Parathyroid adenoma (tissue), 2 donors: ENCODE measurements at regions not wholly inside any gene's neighbourhood (a gene's known extent, or its start where the extent isn't known, plus 50 kb on each side); places are given as distances from the start of the nearest gene placed in this dataset.
"Not testable (repeated sequence)": the region's sequence is repeated elsewhere in the genome, so short reads cannot be mapped to it uniquely, and the experiment has no call there.

Experiments
- H2AFZ ChIP-seq: fragments of 300-600 bp; sonication (generic); one replicate; pipeline ENCODE4 v1.7.0; 2017; ENCODE audit warnings: antibody characterized with exemption, mild to moderate bottlenecking
- H3K27ac ChIP-seq: fragments of 300-600 bp; sonication (generic); one replicate; pipeline ENCODE4 v1.7.0; 2017
- H3K27me3 ChIP-seq: fragments of 300-600 bp; sonication (generic); one replicate; pipeline ENCODE4 v1.7.0; 2017; ENCODE audit warnings: low read length; ENCODE audit not compliant: control insufficient read depth, insufficient read depth
- H3K36me3 ChIP-seq: fragments of 300-600 bp; sonication (generic); one replicate; pipeline ENCODE4 v1.7.0; 2017; ENCODE audit warnings: low read length; ENCODE audit not compliant: control insufficient read depth, insufficient read depth
- H3K4me1 ChIP-seq: fragments of 300-600 bp; sonication (generic); one replicate; pipeline ENCODE4 v1.7.0; 2017; ENCODE audit warnings: control low read depth
- H3K4me2 ChIP-seq: fragments of 300-600 bp; sonication (generic); one replicate; pipeline ENCODE4 v1.7.0; 2017; ENCODE audit warnings: low read length
- H3K4me3 ChIP-seq: fragments of 300-600 bp; sonication (generic); one replicate; pipeline ENCODE4 v1.7.0; 2017; ENCODE audit warnings: low read depth, low read length
- H3K79me2 ChIP-seq: fragments of 300-600 bp; sonication (generic); one replicate; pipeline ENCODE4 v1.7.0; 2017; ENCODE audit warnings: control low read depth
- H3K9ac ChIP-seq: fragments of 300-600 bp; sonication (generic); one replicate; pipeline ENCODE4 v1.7.0; 2017; ENCODE audit warnings: mild to moderate bottlenecking
- H3K9me3 ChIP-seq: fragments of 300-600 bp; sonication (generic); one replicate; pipeline ENCODE4 v1.7.0; 2017; ENCODE audit warnings: low read length; ENCODE audit not compliant: control insufficient read depth
- CTCF ChIP-seq: fragments of 300-600 bp; sonication (generic); IDR thresholded peaks from one replicate; pipeline ENCODE4 v1.7.0; 2017; ENCODE audit warnings: antibody characterized with exemption, mild to moderate bottlenecking
- donor health status: primary hyperparathyroidism.

GRCh38 chrX:55841962-55842752 is 124.6 kb downstream of the RRAGB start:
- H2AFZ ChIP-seq = no peak overlapping the region
- no peak for TF ChIP-seq CTCF
- no peak overlapping the region for H3K4me3 ChIP-seq
- no peak overlapping the region for H3K4me2 ChIP-seq
- H3K36me3 ChIP-seq = no peaks in the 10 kb centered on the region
- H3K4me1 ChIP-seq = no peaks in the 10 kb centered on the region
- no peak overlapping the region for H3K9ac ChIP-seq
- H3K27ac ChIP-seq = no peak overlapping the region
- no peaks in the 10 kb centered on the region for H3K9me3 ChIP-seq
- no peaks in the 10 kb centered on the region for H3K27me3 ChIP-seq
- no peaks in the 10 kb centered on the region for H3K79me2 ChIP-seq

GRCh38 chrX:55866779-55867178 is 149.2 kb downstream of the RRAGB start:
- H3K27ac ChIP-seq, H3K36me3 ChIP-seq, H3K4me3 ChIP-seq, H3K9ac ChIP-seq, H3K27me3 ChIP-seq, H3K4me1 ChIP-seq, H3K9me3 ChIP-seq, H3K4me2 ChIP-seq, H3K79me2 ChIP-seq, H2AFZ ChIP-seq: not testable (repeated sequence)

- Histone ChIP-seq H3K4me1 (no peaks in the 10 kb centered on the region), H3K4me2 (no peak overlapping the region), H3K36me3 (no peaks in the 10 kb centered on the region), H3K79me2 (no peaks in the 10 kb centered on the region), H3K27ac (no peak overlapping the region), H3K9ac (no peak overlapping the region), H2AFZ (no peak overlapping the region), H3K27me3 (no peaks in the 10 kb centered on the region), H3K9me3 (no peaks in the 10 kb centered on the region), H3K4me3 (no peak overlapping the region)
- no peak for TF ChIP-seq CTCF
Observed at GRCh38 chrX:55867181-55867651, 149.7 kb downstream of the RRAGB start.

GRCh38 chrX:55867708-55868107 is 150.2 kb downstream of the RRAGB start:
- H3K4me3 ChIP-seq = no peak overlapping the region
- H3K4me1 ChIP-seq = no peaks in the 10 kb centered on the region
- no peaks in the 10 kb centered on the region for H3K27me3 ChIP-seq
- no peaks in the 10 kb centered on the region for H3K36me3 ChIP-seq
- no peak overlapping the region for H2AFZ ChIP-seq
- H3K4me2 ChIP-seq = no peak overlapping the region
- no peaks in the 10 kb centered on the region for H3K79me2 ChIP-seq
- TF ChIP-seq CTCF = no peak
- H3K27ac ChIP-seq = no peak overlapping the region
- H3K9ac ChIP-seq = no peak overlapping the region
- no peaks in the 10 kb centered on the region for H3K9me3 ChIP-seq

GRCh38 chrX:55874807-55875206 is 157.3 kb downstream of the RRAGB start:
- no peaks in the 10 kb centered on the region for H3K79me2 ChIP-seq
- no peak overlapping the region for H3K27ac ChIP-seq
- H3K4me3 ChIP-seq = no peak overlapping the region
- no peak for TF ChIP-seq CTCF
- H3K36me3 ChIP-seq = no peaks in the 10 kb centered on the region
- no peaks in the 10 kb centered on the region for H3K4me1 ChIP-seq
- no peak overlapping the region for H3K4me2 ChIP-seq
- H3K27me3 ChIP-seq = no peaks in the 10 kb centered on the region
- H2AFZ ChIP-seq = no peak overlapping the region
- H3K9me3 ChIP-seq = no peaks in the 10 kb centered on the region
- H3K9ac ChIP-seq = no peak overlapping the region

- not testable (repeated sequence) for H3K9ac ChIP-seq, H3K4me2 ChIP-seq, H3K4me1 ChIP-seq, H3K27ac ChIP-seq, H2AFZ ChIP-seq, H3K79me2 ChIP-seq, H3K9me3 ChIP-seq, H3K27me3 ChIP-seq, H3K4me3 ChIP-seq, H3K36me3 ChIP-seq
Observed at GRCh38 chrX:55883541-55883940, 166.0 kb downstream of the RRAGB start.
